Fibroblast of skin of abdomen (primary cell): ENCODE measurements at regions not wholly inside any gene's neighbourhood (a gene's known extent, or its start where the extent isn't known, plus 50 kb on each side); places are given as distances from the start of the nearest gene placed in this dataset.

Experiments
- DNase-seq: peaks from one replicate; pipeline ENCODE4 v3.0.0-alpha.2; 2013

GRCh38 chr6:54010340-54011276 is 100.6 kb upstream of the MLIP start:
- DNase-seq: no peak

- DNase-seq: no peak
Measured at GRCh38 chr6:54011277-54011648, 100.0 kb upstream of the MLIP start.

- no peak for DNase-seq
Measured at GRCh38 chr6:54013966-54014365, 97.3 kb upstream of the MLIP start.

GRCh38 chr6:54014440-54014839 is 96.8 kb upstream of the MLIP start:
- DNase-seq: no peak

GRCh38 chr6:54017877-54018276 is 93.4 kb upstream of the MLIP start:
- DNase-seq: no peak

GRCh38 chr6:54018722-54019121 is 92.5 kb upstream of the MLIP start:
- DNase-seq: no peak

GRCh38 chr6:54019860-54020259 is 91.4 kb upstream of the MLIP start:
- no peak for DNase-seq

- no peak for DNase-seq
Measured at GRCh38 chr6:54020334-54020733, 90.9 kb upstream of the MLIP start.

- no peak for DNase-seq
Measured at GRCh38 chr6:54026652-54027400, 84.4 kb upstream of the MLIP start.

GRCh38 chr6:54028170-54028569 is 83.1 kb upstream of the MLIP start:
- no peak for DNase-seq

- DNase-seq: no peak
Measured at GRCh38 chr6:54029187-54029586, 82.1 kb upstream of the MLIP start.

GRCh38 chr6:54031169-54031568 is 80.1 kb upstream of the MLIP start:
- peak; percentile 9 for DNase-seq

GRCh38 chr6:54037277-54037779 is 73.9 kb upstream of the MLIP start:
- peak; percentile 9 for DNase-seq

- no peak for DNase-seq
Measured at GRCh38 chr6:54040545-54040944, 70.7 kb upstream of the MLIP start.

GRCh38 chr6:54041239-54041638 is 70.0 kb upstream of the MLIP start:
- DNase-seq: no peak

GRCh38 chr6:54043360-54043759 is 67.9 kb upstream of the MLIP start:
- DNase-seq: no peak

GRCh38 chr6:54044059-54044458 is 67.2 kb upstream of the MLIP start:
- no peak for DNase-seq

- DNase-seq: no peak
Measured at GRCh38 chr6:54048782-54049181, 62.5 kb upstream of the MLIP start.

- no peak for DNase-seq
Measured at GRCh38 chr6:54050750-54051149, 60.5 kb upstream of the MLIP start.

GRCh38 chr6:54053881-54054391 is 57.3 kb upstream of the MLIP start:
- peak; percentile 88 for DNase-seq

GRCh38 chr6:54056105-54056504 is 55.1 kb upstream of the MLIP start:
- no peak for DNase-seq

- DNase-seq: no peak
Measured at GRCh38 chr6:54057058-54057457, 54.2 kb upstream of the MLIP start.

- DNase-seq: no peak
Measured at GRCh38 chr6:54058236-54058635, 53.0 kb upstream of the MLIP start.
